IMR-90 (cell line): ENCODE measurements at regions not wholly inside any gene's neighbourhood (a gene's known extent, or its start where the extent isn't known, plus 50 kb on each side); places are given as distances from the start of the nearest gene placed in this dataset.

Source experiments
- ELK1 ChIP-seq: fragments of 150-350 bp; IDR thresholded peaks from 2 replicates; pipeline ENCODE4 v1.6.1; 2016; ENCODE audit warnings: low read depth, mild to moderate bottlenecking, low read length, moderate library complexity, borderline replicate concordance

GRCh38 chr1:234975122-234975940 is 153.3 kb downstream of the TOMM20 start (continued):
- no peak for TF ChIP-seq ELK1
